CD14-positive monocyte (primary cell): ENCODE measurements at regions not wholly inside any gene's neighbourhood (a gene's known extent, or its start where the extent isn't known, plus 50 kb on each side); places are given as distances from the start of the nearest gene placed in this dataset.

Source experiments
- DNase-seq, 3 donors: peaks; one replicate each; pipeline ENCODE4 v3.0.0-alpha.2; 2011 to 2022
- H2AFZ ChIP-seq: 2 replicates; pipeline ENCODE4 v1.6.0; 2012; ENCODE audit warnings: mild to moderate bottlenecking, low read depth, low read length, inconsistent platforms; ENCODE audit not compliant: insufficient read depth, poor library complexity, severe bottlenecking
- H3K27ac ChIP-seq, 2 donors: 1 replicate in 1 of 2; 2 replicates in 1 of 2; pipeline ENCODE4 v1.5.1; 2012 to 2013; ENCODE audit warnings: low read length in 2 of 2, control low read depth in 1 of 2, inconsistent platforms in 1 of 2, low read depth in 1 of 2, mild to moderate bottlenecking in 1 of 2
- H3K27me3 ChIP-seq, 2 donors: one replicate each; pipeline versions ENCODE4 v1.6.0 to v1.6.1; 2011 to 2013; ENCODE audit warnings: low read length in 2 of 2; ENCODE audit not compliant: control insufficient read depth in 2 of 2, insufficient read depth in 2 of 2
- H3K36me3 ChIP-seq, 2 donors: replicated peaks in 1 of 2; 1 replicate in 1 of 2; 2 replicates in 1 of 2; pipeline versions ENCODE4 v1.5.1 to v1.6.1; 2012 to 2013; ENCODE audit warnings: low read length in 2 of 2, control low read depth in 1 of 2, inconsistent platforms in 1 of 2, mild to moderate bottlenecking in 1 of 2; ENCODE audit not compliant: insufficient read depth in 2 of 2, control insufficient read depth in 1 of 2
- H3K4me1 ChIP-seq, 2 donors: 1 replicate in 1 of 2; 2 replicates in 1 of 2; pipeline versions ENCODE4 v1.5.1 to v1.6.1; 2012 to 2013; ENCODE audit warnings: low read length in 2 of 2, control low read depth in 1 of 2, inconsistent platforms in 1 of 2, mild to moderate bottlenecking in 1 of 2, moderate library complexity in 1 of 2; ENCODE audit not compliant: insufficient read depth in 2 of 2, control insufficient read depth in 1 of 2
- H3K4me2 ChIP-seq: replicated peaks from 2 replicates; pipeline ENCODE3; 2012; ENCODE audit warnings: low read length, moderate library complexity, mild to moderate bottlenecking; ENCODE audit not compliant: poor library complexity, severe bottlenecking; ENCODE audit errors: extremely low read depth
- H3K4me3 ChIP-seq, 3 experiments: fragments of 200-600 bp in 1 of 3; sonication (generic) in 1 of 3; replicated peaks in 1 of 3; 1 replicate in 2 of 3; 2 replicates in 1 of 3; pipeline ENCODE4 v1.5.1; 2011 to 2013; ENCODE audit warnings: low read length in 3 of 3, mild to moderate bottlenecking in 3 of 3, control low read depth in 2 of 3, low read depth in 2 of 3, inconsistent platforms in 1 of 3, moderate library complexity in 1 of 3
- H3K79me2 ChIP-seq: 2 replicates; pipeline ENCODE4 v1.6.0; 2012; ENCODE audit warnings: mild to moderate bottlenecking, control low read depth, inconsistent platforms, low read length, moderate library complexity; ENCODE audit not compliant: insufficient read depth
- H3K9ac ChIP-seq: 2 replicates; pipeline ENCODE4 v1.6.0; 2017; ENCODE audit warnings: low read length, mild to moderate bottlenecking; ENCODE audit not compliant: insufficient read depth, poor library complexity, severe bottlenecking
- H3K9me3 ChIP-seq, 2 donors: replicated peaks in 1 of 2; 1 replicate in 1 of 2; 2 replicates in 1 of 2; pipeline versions ENCODE4 v1.5.1 to v1.6.1; 2012 to 2013; ENCODE audit warnings: low read length in 2 of 2, control low read depth in 1 of 2; ENCODE audit not compliant: control insufficient read depth in 1 of 2, insufficient read depth in 1 of 2
- H4K20me1 ChIP-seq: 2 replicates; pipeline ENCODE4 v1.6.0; 2012; ENCODE audit warnings: mild to moderate bottlenecking, low read length, control low read depth, moderate library complexity; ENCODE audit not compliant: insufficient read depth
- H3K27ac Mint-ChIP-seq, 7 donors: one replicate each; pipeline ENCODE4 v1.8.0; 2020; ENCODE audit warnings: mild to moderate bottlenecking in 7 of 7, mixed read lengths in 7 of 7, moderate library complexity in 6 of 7, inconsistent platforms in 2 of 7
- H3K27me3 Mint-ChIP-seq, 3 donors: one replicate each; pipeline ENCODE4 v1.8.0; 2021 to 2022; ENCODE audit warnings: low read depth in 3 of 3, mild to moderate bottlenecking in 3 of 3, mixed read lengths in 3 of 3, moderate library complexity in 3 of 3, inconsistent platforms in 1 of 3
- H3K36me3 Mint-ChIP-seq, 2 donors: one replicate each; pipeline ENCODE4 v1.8.0; 2020; ENCODE audit warnings: mixed read lengths in 2 of 2, inconsistent platforms in 1 of 2, mild to moderate bottlenecking in 1 of 2
- H3K4me1 Mint-ChIP-seq: one replicate; pipeline ENCODE4 v1.8.0; 2020; ENCODE audit warnings: mild to moderate bottlenecking, mixed read lengths
- H3K4me3 Mint-ChIP-seq, 2 donors: one replicate each; pipeline ENCODE4 v1.8.0; 2020; ENCODE audit warnings: mild to moderate bottlenecking in 2 of 2, mixed read lengths in 2 of 2, moderate library complexity in 1 of 2
- H3K9me3 Mint-ChIP-seq, 7 donors: one replicate each; pipeline ENCODE4 v1.8.0; 2020 to 2022; ENCODE audit warnings: mixed read lengths in 7 of 7, mild to moderate bottlenecking in 6 of 7, moderate library complexity in 6 of 7, inconsistent platforms in 2 of 7
- WGBS: methylation state at CpG from one replicate; pipeline ENCODE4 v1.1.5; 2013; ENCODE audit warnings: missing lambda C conversion rate; ENCODE audit not compliant: insufficient coverage; 5-methylcytosine and 5-hydroxymethylcytosine counted together
- intact Hi-C, 2 donors: fragments of 100-400 bp; cut with micrococcal nuclease; formaldehyde crosslinking; loops; one replicate each; pipeline versions ENCODE4 v1.15.0 to v1.15.1; 2023
- TF ChIP-seq, protein P1 (sequence below): fragments of 200-600 bp; IDR thresholded peaks from one replicate; pipeline ENCODE4 v1.8.0; 2022; ENCODE audit warnings: antibody characterized with exemption, mild to moderate bottlenecking

DNA sequence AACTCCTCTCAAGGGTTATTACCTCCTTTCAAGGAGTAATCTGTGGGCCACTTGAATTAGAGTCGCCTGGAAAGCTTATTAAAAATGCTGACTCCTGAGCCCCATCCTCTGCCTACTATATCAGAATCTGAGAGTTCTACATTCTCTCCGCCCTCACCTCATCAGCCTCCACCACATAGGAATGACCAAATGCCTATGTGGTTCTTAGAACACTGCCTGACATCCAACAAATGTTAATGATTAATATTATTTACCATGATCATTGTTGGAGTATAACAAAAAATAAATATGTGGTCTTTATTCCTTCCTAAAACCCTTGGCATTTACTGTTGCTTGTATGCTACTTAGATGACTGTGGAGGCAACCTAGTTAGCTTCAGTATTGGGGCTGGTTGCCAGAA, 91.9 kb downstream of the BBS10 start:
- no peak overlapping the region for H3K9ac ChIP-seq
- Mint-ChIP-seq H3K27ac (no peak overlapping the region), H3K4me1 (no peaks in the 10 kb centered on the region), H3K9me3 (peaks cover 0 to 3% (median 2%) of the 10 kb centered on the region in 7 donors), H3K36me3 (no peaks in the 10 kb centered on the region), H3K4me3 (no peak overlapping the region), H3K27me3 (peaks cover 0 to 7% (median 2%) of the 10 kb centered on the region in 3 donors)
- H3K79me2 ChIP-seq, result no peaks in the 10 kb centered on the region
- H2AFZ ChIP-seq, result no peak overlapping the region
- intact Hi-C loops, result no loop called here
- H4K20me1 ChIP-seq, result no peaks in the 10 kb centered on the region
- H3K4me2 ChIP-seq, result no peak overlapping the region
- H3K4me3 ChIP-seq, result no peak overlapping the region
- WGBS, result 88% methylated on average over 1 of the region's 2 CpGs
- no peak overlapping the region for H3K27ac ChIP-seq
- H3K9me3 ChIP-seq, result no peaks in the 10 kb centered on the region
- no peak for DNase-seq
- no peaks in the 10 kb centered on the region for H3K27me3 ChIP-seq
- H3K36me3 ChIP-seq, result no peaks in the 10 kb centered on the region
- no peaks in the 10 kb centered on the region for H3K4me1 ChIP-seq
- TF ChIP-seq, protein P1, sequence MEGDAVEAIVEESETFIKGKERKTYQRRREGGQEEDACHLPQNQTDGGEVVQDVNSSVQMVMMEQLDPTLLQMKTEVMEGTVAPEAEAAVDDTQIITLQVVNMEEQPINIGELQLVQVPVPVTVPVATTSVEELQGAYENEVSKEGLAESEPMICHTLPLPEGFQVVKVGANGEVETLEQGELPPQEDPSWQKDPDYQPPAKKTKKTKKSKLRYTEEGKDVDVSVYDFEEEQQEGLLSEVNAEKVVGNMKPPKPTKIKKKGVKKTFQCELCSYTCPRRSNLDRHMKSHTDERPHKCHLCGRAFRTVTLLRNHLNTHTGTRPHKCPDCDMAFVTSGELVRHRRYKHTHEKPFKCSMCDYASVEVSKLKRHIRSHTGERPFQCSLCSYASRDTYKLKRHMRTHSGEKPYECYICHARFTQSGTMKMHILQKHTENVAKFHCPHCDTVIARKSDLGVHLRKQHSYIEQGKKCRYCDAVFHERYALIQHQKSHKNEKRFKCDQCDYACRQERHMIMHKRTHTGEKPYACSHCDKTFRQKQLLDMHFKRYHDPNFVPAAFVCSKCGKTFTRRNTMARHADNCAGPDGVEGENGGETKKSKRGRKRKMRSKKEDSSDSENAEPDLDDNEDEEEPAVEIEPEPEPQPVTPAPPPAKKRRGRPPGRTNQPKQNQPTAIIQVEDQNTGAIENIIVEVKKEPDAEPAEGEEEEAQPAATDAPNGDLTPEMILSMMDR, result no peak

GRCh38 chr12:76255692-76256091, 92.5 kb downstream of the BBS10 start:
- H3K27ac ChIP-seq, result no peak overlapping the region
- 33% methylated on average over 1 of the region's 2 CpGs for WGBS
- H3K9me3 Mint-ChIP-seq, result peaks cover 0 to 3% (median 2%) of the 10 kb centered on the region in 7 donors

More at GRCh38 chr12:76255692-76256091, 92.5 kb downstream of the BBS10 start:
- intact Hi-C loops, result no loop called here
- DNase-seq, result no peak
- H3K9ac ChIP-seq, result no peak overlapping the region
- no peak overlapping the region for H2AFZ ChIP-seq
- H3K4me2 ChIP-seq, result no peak overlapping the region
- no peaks in the 10 kb centered on the region for H3K4me1 Mint-ChIP-seq
- no peak overlapping the region for H3K4me3 Mint-ChIP-seq
- H3K27me3 ChIP-seq, result no peaks in the 10 kb centered on the region
- H3K36me3 Mint-ChIP-seq, result no peaks in the 10 kb centered on the region
- peaks cover 0 to 7% (median 2%) of the 10 kb centered on the region in 3 donors for H3K27me3 Mint-ChIP-seq
- no peaks in the 10 kb centered on the region for H3K9me3 ChIP-seq
- no peak overlapping the region for H3K4me3 ChIP-seq
- H3K79me2 ChIP-seq, result no peaks in the 10 kb centered on the region
- no peaks in the 10 kb centered on the region for H4K20me1 ChIP-seq
- H3K4me1 ChIP-seq, result no peaks in the 10 kb centered on the region
- H3K36me3 ChIP-seq, result no peaks in the 10 kb centered on the region
- no peak overlapping the region for H3K27ac Mint-ChIP-seq
- TF ChIP-seq, protein P1, result no peak
